Subcutaneous abdominal adipose tissue (tissue), 5 donors: ENCODE measurements at regions not wholly inside any gene's neighbourhood (a gene's known extent, or its start where the extent isn't known, plus 50 kb on each side); places are given as distances from the start of the nearest gene placed in this dataset.

Experiments
- H3K27ac ChIP-seq: one replicate; pipeline ENCODE4 v1.7.0; 2013; ENCODE audit warnings: low read depth, mild to moderate bottlenecking, inconsistent platforms, low read length, moderate library complexity
- H3K27me3 ChIP-seq, 5 donors: one replicate each; pipeline ENCODE4 v1.7.0; 2013; ENCODE audit warnings: low read length in 5 of 5, inconsistent platforms in 1 of 5; ENCODE audit not compliant: control insufficient read depth in 5 of 5, insufficient read depth in 4 of 5
- H3K36me3 ChIP-seq, 5 donors: one replicate each; pipeline ENCODE4 v1.7.0; 2013; ENCODE audit warnings: low read length in 5 of 5; ENCODE audit not compliant: control insufficient read depth in 5 of 5, insufficient read depth in 5 of 5
- H3K4me1 ChIP-seq, 5 donors: one replicate each; pipeline ENCODE4 v1.7.0; 2013; ENCODE audit warnings: low read length in 5 of 5, mild to moderate bottlenecking in 3 of 5, moderate library complexity in 1 of 5; ENCODE audit not compliant: control insufficient read depth in 5 of 5, insufficient read depth in 5 of 5
- H3K4me3 ChIP-seq, 5 donors: one replicate each; pipeline ENCODE4 v1.7.0; 2013; ENCODE audit warnings: low read length in 5 of 5, low read depth in 1 of 5
- H3K9ac ChIP-seq, 5 donors: one replicate each; pipeline ENCODE4 v1.7.0; 2013; ENCODE audit warnings: low read length in 5 of 5, mild to moderate bottlenecking in 4 of 5, moderate library complexity in 3 of 5
- H3K9me3 ChIP-seq, 5 donors: one replicate each; pipeline ENCODE4 v1.7.0; 2013; ENCODE audit warnings: low read length in 5 of 5; ENCODE audit not compliant: control insufficient read depth in 5 of 5
- donor health status: healthy.
- donor health status: healthy.
- donor health status: healthy.
- donor health status: healthy.
- donor health status: healthy.

DNA sequence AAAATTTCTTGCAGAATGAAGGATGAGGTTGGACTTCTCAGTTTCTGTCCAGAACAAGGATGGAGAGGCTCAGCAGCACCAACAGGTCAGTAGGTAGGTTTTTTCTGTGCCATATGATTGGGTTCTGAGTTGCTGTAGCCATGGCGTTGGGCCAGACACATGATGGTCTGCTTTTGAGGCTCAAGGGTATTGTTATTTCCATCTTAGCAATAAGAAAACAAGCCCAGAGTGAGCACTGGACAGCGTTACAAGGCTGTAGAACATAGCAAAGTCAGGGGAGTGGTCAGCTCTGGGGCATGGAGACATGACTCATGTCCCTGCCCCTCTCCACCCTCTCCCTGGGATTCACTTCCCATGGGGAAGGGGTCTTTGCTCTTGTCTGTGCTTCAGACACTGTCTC lies 137.6 kb upstream of the TOPAZ1 start:
- no peaks in the 10 kb centered on the region for H3K4me1 ChIP-seq
- peaks cover 0 to 10% (median 4%) of the 10 kb centered on the region in 5 donors for H3K27me3 ChIP-seq
- no peaks in the 10 kb centered on the region for H3K9me3 ChIP-seq
- no peaks in the 10 kb centered on the region for H3K36me3 ChIP-seq
- H3K4me3 ChIP-seq = no peak overlapping the region
- no peak overlapping the region for H3K27ac ChIP-seq
- H3K9ac ChIP-seq = no peak overlapping the region

DNA sequence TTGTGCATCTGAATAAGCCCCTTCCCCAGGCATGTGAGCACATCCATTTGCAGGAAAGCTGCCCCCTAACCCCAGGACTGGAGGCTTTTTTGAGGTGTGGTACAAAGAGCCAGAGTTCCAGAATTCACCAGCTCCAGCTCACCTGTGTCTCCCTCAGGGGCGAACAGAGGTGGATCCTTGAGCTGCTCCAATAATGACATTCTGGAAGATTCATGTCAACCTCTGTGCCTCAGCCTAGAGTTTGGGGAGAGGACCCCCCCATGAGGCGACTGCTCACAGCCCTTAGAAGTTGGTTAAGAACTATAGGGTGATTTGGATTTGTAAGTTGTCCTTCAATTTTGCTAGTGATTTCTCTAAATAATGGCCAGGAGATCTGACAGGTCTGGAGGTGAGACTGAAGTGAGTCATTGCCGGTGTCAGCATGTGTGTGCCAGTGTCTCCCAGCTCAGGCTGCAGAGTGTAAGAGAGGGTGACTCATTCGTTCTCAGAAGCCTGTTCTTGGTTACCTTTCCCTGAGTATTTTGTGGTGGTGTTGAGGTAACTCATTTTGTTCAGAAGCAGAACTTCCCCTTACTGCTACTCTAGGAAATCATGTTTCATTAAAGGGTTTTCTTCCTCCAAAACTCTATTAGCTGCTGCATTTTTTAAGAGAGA lies 136.9 kb upstream of the TOPAZ1 start:
- peaks cover 0 to 10% (median 4%) of the 10 kb centered on the region in 5 donors for H3K27me3 ChIP-seq
- H3K36me3 ChIP-seq = no peaks in the 10 kb centered on the region
- H3K4me1 ChIP-seq = no peaks in the 10 kb centered on the region
- H3K27ac ChIP-seq = no peak overlapping the region
- H3K9me3 ChIP-seq = no peaks in the 10 kb centered on the region
- H3K4me3 ChIP-seq = no peak overlapping the region
- H3K9ac ChIP-seq = no peak overlapping the region

DNA sequence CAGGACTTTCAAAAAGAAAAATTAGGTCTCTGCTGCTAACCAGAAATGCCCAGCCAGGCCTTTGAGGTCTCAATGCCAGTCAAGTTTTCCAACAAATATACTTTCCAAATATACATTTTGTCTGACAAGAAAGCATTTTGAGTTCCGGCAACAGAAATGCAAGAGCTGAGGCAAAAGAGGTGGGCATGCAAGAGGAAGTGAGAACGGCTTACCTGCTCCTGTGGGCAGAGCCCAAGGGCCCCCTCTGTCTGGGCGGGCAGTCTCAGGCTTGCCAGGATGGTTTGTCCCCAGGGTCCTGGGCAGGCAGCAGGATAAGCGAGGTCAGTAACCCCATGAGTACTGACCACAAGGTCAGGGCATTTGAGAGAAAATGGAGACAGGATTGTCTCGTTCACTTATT lies 136.1 kb upstream of the TOPAZ1 start:
- H3K4me1 ChIP-seq = no peaks in the 10 kb centered on the region
- no peak overlapping the region for H3K27ac ChIP-seq
- H3K4me3 ChIP-seq = no peak overlapping the region
- no peaks in the 10 kb centered on the region for H3K9me3 ChIP-seq
- H3K36me3 ChIP-seq = no peaks in the 10 kb centered on the region
- no peak overlapping the region for H3K9ac ChIP-seq
- H3K27me3 ChIP-seq = peaks cover 0 to 10% (median 4%) of the 10 kb centered on the region in 5 donors

DNA sequence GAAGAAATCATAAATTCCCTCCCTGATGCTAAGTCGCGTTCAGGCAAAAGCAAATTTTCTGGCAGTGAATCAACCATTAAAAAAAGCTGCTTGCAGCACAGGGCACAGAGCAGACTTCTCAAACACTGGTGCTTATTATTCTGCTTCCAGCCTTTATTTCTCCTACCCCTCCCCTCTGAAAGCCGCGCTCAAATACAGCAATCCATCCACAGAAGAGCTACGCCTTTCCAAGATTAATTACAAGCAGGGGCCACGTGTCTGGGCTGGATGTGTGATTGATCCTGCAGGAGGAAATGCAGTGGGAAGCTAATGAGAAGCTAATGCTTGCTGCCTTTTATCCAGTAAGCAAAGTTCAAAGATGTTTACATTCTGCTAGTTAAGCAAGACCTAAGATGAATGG lies 134.9 kb upstream of the TOPAZ1 start:
- Histone ChIP-seq H3K36me3 (no peaks in the 10 kb centered on the region), H3K27ac (no peak overlapping the region), H3K27me3 (peaks cover 0 to 8% (median 4%) of the 10 kb centered on the region in 5 donors), H3K4me3 (no peak overlapping the region), H3K4me1 (no peaks in the 10 kb centered on the region), H3K9me3 (no peaks in the 10 kb centered on the region), H3K9ac (no peak overlapping the region)

DNA sequence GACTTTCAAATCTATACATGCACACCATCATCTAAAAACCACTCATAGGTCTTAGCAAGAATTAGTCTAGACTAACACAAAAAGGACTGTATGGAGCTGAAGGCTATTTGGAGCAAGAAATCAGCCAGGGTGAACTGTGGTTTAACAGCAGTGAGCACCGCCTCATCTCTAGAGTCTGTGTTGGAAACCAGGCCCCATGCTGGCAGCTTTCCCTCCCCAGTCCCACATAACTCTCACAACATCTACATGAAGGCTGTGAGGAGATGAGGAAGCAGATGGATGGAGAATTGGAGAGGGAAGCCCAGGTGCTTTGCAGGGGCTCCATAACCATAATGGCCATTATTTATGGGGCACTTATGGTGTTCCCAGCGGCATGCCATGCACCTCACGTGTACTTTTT lies 133.2 kb upstream of the TOPAZ1 start:
- no peaks in the 10 kb centered on the region for H3K9me3 ChIP-seq
- no peak overlapping the region for H3K9ac ChIP-seq
- peaks cover 0 to 7% (median under 1%) of the 10 kb centered on the region in 5 donors for H3K27me3 ChIP-seq
- H3K36me3 ChIP-seq = no peaks in the 10 kb centered on the region
- no peaks in the 10 kb centered on the region for H3K4me1 ChIP-seq
- H3K4me3 ChIP-seq = no peak overlapping the region
- no peak overlapping the region for H3K27ac ChIP-seq

DNA sequence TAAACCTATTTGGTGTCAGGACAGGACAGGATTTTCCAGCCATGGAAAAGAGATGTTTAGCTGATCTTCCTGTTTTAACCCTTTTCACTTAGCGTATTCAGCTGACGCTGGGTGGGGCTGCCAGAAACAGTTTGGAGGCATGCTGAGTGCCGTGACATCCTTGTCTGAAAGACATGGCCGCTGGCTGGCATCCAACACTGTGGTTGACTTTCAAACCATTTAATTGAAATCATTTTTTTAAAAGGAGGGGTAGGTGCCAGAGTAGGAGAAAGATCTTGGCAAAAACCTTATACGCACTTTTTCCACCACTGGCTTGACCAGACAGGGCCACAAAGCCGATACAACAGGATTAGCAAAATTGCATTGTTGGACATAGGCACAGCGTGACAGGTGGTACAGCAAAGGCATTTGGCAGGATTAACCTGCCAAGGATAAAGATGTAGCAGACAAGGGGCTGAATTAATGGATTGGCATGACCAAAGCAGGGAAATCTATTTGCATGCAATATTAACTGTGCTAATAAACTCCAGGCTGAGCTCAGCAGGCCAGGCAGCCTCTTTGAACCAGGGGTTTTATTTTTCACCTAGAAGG lies 131.8 kb upstream of the TOPAZ1 start:
- H3K9me3 ChIP-seq = no peaks in the 10 kb centered on the region
- no peak overlapping the region for H3K27ac ChIP-seq
- H3K4me3 ChIP-seq = no peak overlapping the region
- H3K4me1 ChIP-seq = peaks cover 0 to 3% (median 0%) of the 10 kb centered on the region in 5 donors
- no peak overlapping the region for H3K9ac ChIP-seq
- H3K36me3 ChIP-seq = no peaks in the 10 kb centered on the region
- H3K27me3 ChIP-seq = peaks cover 0 to 4% (median 0%) of the 10 kb centered on the region in 5 donors

DNA sequence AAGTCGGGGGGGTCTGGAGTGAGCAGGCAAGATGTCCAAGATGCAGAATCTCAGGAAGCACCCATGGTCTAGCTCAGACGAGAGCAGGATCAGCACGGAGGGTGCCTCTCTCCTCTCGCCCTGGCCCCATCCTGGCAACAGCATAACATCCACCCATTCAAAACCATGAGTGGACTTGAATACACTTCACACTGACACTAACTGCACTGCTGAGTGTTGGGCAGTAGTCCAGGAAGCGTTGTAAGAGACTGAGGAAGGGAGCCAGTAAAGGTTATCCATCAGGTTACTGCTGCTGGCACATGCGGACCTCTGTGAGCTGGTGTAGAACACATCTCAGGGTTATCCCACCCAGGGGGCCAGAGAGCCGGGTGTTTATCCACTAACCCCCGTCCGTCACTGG lies 131.0 kb upstream of the TOPAZ1 start:
- Histone ChIP-seq H3K9me3 (no peaks in the 10 kb centered on the region), H3K27me3 (peaks cover 0 to 7% (median 0%) of the 10 kb centered on the region in 5 donors), H3K36me3 (no peaks in the 10 kb centered on the region), H3K9ac (no peak overlapping the region), H3K27ac (no peak overlapping the region), H3K4me1 (peaks cover 0 to 3% (median 0%) of the 10 kb centered on the region in 5 donors), H3K4me3 (no peak overlapping the region)

DNA sequence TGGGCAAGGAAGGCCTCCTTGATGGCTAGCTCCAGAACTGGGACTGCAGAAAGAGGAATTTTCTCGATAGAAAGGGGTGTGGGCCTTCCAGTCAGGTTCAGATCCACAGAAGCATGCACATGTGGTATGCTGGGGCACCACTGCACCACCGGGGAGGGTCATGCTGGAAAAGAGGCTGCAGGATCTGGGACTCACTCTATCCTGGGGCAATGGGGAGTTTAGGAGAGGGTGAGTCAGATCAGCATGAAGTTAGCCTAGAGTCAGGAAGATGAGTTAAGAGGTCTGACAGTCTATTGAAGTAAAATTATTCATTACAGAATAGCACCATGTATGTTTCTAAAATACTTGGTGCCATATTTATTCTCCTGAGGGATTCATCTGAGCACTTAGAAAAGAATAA lies 130.2 kb upstream of the TOPAZ1 start:
- Histone ChIP-seq H3K9ac (no peak overlapping the region), H3K36me3 (no peaks in the 10 kb centered on the region), H3K27ac (no peak overlapping the region), H3K9me3 (no peaks in the 10 kb centered on the region), H3K27me3 (peaks cover 0 to 7% (median 0%) of the 10 kb centered on the region in 5 donors), H3K4me3 (no peak overlapping the region), H3K4me1 (peaks cover 0 to 3% (median 0%) of the 10 kb centered on the region in 5 donors)

DNA sequence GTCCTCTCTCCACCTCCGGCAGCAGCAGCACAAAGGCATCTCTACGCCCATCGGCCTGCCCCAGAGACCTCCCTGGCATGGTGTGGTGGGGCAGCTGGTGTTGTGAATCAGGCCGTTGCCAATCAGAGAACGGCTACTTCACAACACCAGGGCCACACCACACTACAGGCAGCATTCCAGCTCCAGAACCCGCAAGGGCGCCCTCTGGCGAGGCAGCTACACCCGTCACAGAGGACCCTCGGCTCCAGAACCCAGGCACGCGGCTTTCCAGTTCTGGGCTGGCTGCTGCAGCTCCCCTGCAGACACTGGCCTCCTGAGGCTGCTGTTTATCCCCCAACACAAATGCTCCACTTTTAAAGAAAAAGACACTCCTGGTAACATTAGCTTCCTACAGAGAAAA lies 127.5 kb upstream of the TOPAZ1 start:
- no peaks in the 10 kb centered on the region for H3K36me3 ChIP-seq
- H3K4me1 ChIP-seq = peaks cover 0 to 3% (median 0%) of the 10 kb centered on the region in 5 donors
- no peak overlapping the region for H3K27ac ChIP-seq
- no peaks in the 10 kb centered on the region for H3K9me3 ChIP-seq
- peaks cover 0 to 10% (median 3%) of the 10 kb centered on the region in 5 donors for H3K27me3 ChIP-seq
- H3K9ac ChIP-seq = no peak overlapping the region
- H3K4me3 ChIP-seq = no peak overlapping the region

DNA sequence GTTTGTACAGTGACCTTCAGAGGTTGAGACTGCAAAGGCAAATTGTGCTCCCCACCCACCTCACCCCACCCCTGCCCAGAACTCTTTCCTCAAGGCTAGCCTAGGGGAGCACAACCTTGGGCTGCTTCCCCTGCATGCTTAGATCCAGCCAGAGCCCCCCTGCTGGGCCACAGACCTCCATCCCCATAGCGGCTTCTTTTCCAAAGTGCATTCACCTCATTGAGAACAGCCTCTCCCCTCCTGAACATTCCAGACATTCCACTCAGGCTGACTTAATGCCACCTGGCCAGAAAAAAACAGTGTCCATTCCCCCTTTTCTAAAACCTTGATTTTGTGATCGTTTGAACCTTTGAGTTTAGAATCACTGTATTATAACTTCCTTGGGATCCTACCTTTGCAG lies 124.4 kb upstream of the TOPAZ1 start:
- Histone ChIP-seq H3K9me3 (no peaks in the 10 kb centered on the region), H3K27ac (no peak overlapping the region), H3K4me1 (peaks cover 0 to 3% (median 0%) of the 10 kb centered on the region in 5 donors), H3K36me3 (no peaks in the 10 kb centered on the region), H3K27me3 (peaks cover 0 to 10% (median 3%) of the 10 kb centered on the region in 5 donors), H3K4me3 (no peak overlapping the region), H3K9ac (no peak overlapping the region)
